CD4-positive, alpha-beta T cell treated with Interleukin-21 for 1 hour (primary cell): ENCODE measurements at regions not wholly inside any gene's neighbourhood (a gene's known extent, or its start where the extent isn't known, plus 50 kb on each side); places are given as distances from the start of the nearest gene placed in this dataset.
"Not testable (repeated sequence)": the region's sequence is repeated elsewhere in the genome, so short reads cannot be mapped to it uniquely, and the experiment has no call there.

Source experiments
- DNase-seq: peaks from one replicate; pipeline ENCODE4 v3.0.0-alpha.2; 2020

- DNase-seq, result no peak
Measured at GRCh38 chr18:47397671-47398319, 146.3 kb upstream of the SKOR2 start.

- no peak for DNase-seq
Measured at GRCh38 chr18:47391665-47392064, 140.2 kb upstream of the SKOR2 start.

- no peak for DNase-seq
Measured at GRCh38 chr18:47390410-47391024, 139.1 kb upstream of the SKOR2 start.

GRCh38 chr18:47389210-47389609, 137.8 kb upstream of the SKOR2 start:
- no peak for DNase-seq

- no peak for DNase-seq
Measured at GRCh38 chr18:47387864-47388263, 136.4 kb upstream of the SKOR2 start.

GRCh38 chr18:47383729-47384128, 132.3 kb upstream of the SKOR2 start:
- DNase-seq, result no peak

GRCh38 chr18:47381975-47382570, 130.6 kb upstream of the SKOR2 start:
- DNase-seq, result no peak

GRCh38 chr18:47380153-47380552, 128.7 kb upstream of the SKOR2 start:
- DNase-seq, result no peak

- no peak for DNase-seq
Measured at GRCh38 chr18:47373465-47373864, 122.0 kb upstream of the SKOR2 start.

GRCh38 chr18:47370052-47370451, 118.6 kb upstream of the SKOR2 start:
- no peak for DNase-seq

GRCh38 chr18:47354061-47354460, 102.6 kb upstream of the SKOR2 start:
- DNase-seq, result not testable (repeated sequence)

- no peak for DNase-seq
Measured at GRCh38 chr18:47346016-47346415, 94.6 kb upstream of the SKOR2 start.

GRCh38 chr18:47345291-47345690, 93.8 kb upstream of the SKOR2 start:
- DNase-seq, result no peak

GRCh38 chr18:47343291-47343690, 91.8 kb upstream of the SKOR2 start:
- no peak for DNase-seq

- no peak for DNase-seq
Measured at GRCh38 chr18:47342566-47342965, 91.1 kb upstream of the SKOR2 start.

- DNase-seq, result no peak
Measured at GRCh38 chr18:47341678-47342077, 90.2 kb upstream of the SKOR2 start.

GRCh38 chr18:47334966-47335365, 83.5 kb upstream of the SKOR2 start:
- DNase-seq, result no peak

- DNase-seq, result no peak
Measured at GRCh38 chr18:47333926-47334635, 82.6 kb upstream of the SKOR2 start.

GRCh38 chr18:47331641-47332040, 80.2 kb upstream of the SKOR2 start:
- no peak for DNase-seq

GRCh38 chr18:47331026-47331425, 79.6 kb upstream of the SKOR2 start:
- no peak for DNase-seq

GRCh38 chr18:47323158-47323557, 71.7 kb upstream of the SKOR2 start:
- no peak for DNase-seq

GRCh38 chr18:47321815-47322214, 70.4 kb upstream of the SKOR2 start:
- no peak for DNase-seq

GRCh38 chr18:47317824-47318508, 66.5 kb upstream of the SKOR2 start:
- no peak for DNase-seq
